ENCODE measurements at regions not wholly inside any gene's neighbourhood (a gene's known extent, or its start where the extent isn't known, plus 50 kb on each side); places are given as distances from the start of the nearest gene placed in this dataset.

DNA sequence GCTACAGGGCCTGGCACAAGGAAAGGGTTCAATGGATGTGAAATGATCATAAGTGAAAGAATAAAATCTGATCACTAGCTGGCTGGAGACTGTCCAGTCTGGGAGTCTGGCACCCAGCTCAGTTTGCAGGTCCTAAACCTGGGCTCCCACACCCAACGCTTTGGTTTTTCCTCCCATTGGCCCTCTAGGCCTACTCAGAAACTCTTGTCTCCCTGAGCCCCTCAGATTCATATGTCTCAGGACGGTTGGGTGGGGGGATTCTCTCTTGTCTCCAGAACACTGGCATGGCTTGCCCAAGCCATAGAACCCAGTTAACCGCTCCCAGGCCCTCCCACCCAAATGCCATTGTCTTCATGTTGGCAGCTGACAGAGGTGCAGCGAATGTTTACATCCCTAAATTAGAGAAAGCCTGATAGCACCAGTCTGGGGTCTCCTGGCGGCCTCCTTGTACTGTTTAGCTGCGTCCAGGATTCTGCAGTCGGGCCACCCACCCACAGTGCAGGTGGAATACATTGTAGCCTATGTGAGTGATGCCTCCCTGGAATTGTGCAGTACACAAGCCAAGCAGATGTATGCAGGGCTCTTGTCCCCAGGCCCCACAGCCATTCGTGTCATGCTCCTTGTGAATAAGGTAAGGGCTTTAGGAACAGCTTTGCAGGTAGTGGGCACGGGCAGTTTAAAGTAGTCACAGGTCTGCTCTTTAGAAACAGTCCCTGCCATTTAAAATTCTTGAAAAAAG lies 266.3 kb downstream of the XXYLT1 start:
- Histone ChIP-seq H3K36me3 (no peaks in the 10 kb centered on the region), H3K9ac (no peak overlapping the region), H3F3A (ENCODE audit: low read depth) (no peaks in the 10 kb centered on the region), H2AFZ (replicated peaks) (no peak overlapping the region), H3K27ac (no peak overlapping the region), H3K4me2 (no peak overlapping the region), H4K20me1 (ENCODE audit: low read depth) (no peaks in the 10 kb centered on the region), H3K4me1 (no peaks in the 10 kb centered on the region), H3K79me2 (ENCODE audit: low read depth) (no peaks in the 10 kb centered on the region), H3K4me3 (no peak overlapping the region), H3K27me3 (no peaks in the 10 kb centered on the region), H3K9me3 (ENCODE audit: low read depth) (no peaks in the 10 kb centered on the region)
- Mint-ChIP-seq H3K36me3 (no peaks in the 10 kb centered on the region), H3K27ac (no peak overlapping the region), H3K27me3 (ENCODE audit: insufficient read depth, low read depth) (peaks cover 9% of the 10 kb centered on the region), H3K9me3 (peaks cover 17% of the 10 kb centered on the region), H3K4me3 (no peak overlapping the region), H3K4me1 (peaks cover 30% of the 10 kb centered on the region)
- no peak for DNase-seq (ENCODE audit: low spot score)
- no peak for TF ChIP-seq EZH2phosphoT487 (IDR thresholded peaks at IDR 0.05)
- no peak for TF ChIP-seq CTCF (IDR thresholded peaks at IDR 0.05)
- TF ChIP-seq EZH2 (IDR thresholded peaks at IDR 0.05), result no peak

DNA sequence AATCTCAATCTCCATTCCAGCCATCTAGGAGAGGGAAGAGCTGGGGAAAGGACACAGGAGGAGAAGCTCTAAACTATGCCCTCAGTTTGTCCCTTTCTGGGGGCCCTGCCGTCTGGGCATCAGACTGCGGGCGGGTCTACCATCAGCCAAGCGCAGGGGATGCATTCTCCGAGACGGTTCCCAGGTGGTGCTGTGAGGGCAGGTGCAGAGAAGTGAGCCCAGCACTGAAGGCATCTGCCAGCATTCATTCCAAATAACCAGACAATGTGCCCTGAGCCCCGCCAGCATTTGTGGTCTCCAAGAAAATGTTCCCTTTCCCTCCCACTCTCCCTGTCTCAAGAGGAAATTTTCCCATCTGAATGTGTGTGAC lies 265.7 kb downstream of the XXYLT1 start:
- H3K36me3 Mint-ChIP-seq, result no peaks in the 10 kb centered on the region
- no peak overlapping the region for H3K27ac Mint-ChIP-seq
- Histone ChIP-seq H3K4me2 (no peak overlapping the region), H3F3A (ENCODE audit: low read depth) (no peaks in the 10 kb centered on the region), H3K79me2 (ENCODE audit: low read depth) (no peaks in the 10 kb centered on the region), H3K4me3 (no peak overlapping the region), H3K36me3 (no peaks in the 10 kb centered on the region), H3K9ac (no peak overlapping the region), H2AFZ (replicated peaks) (no peak overlapping the region), H3K4me1 (no peaks in the 10 kb centered on the region), H3K27ac (no peak overlapping the region), H3K27me3 (no peaks in the 10 kb centered on the region), H3K9me3 (ENCODE audit: low read depth) (no peaks in the 10 kb centered on the region), H4K20me1 (ENCODE audit: low read depth) (no peaks in the 10 kb centered on the region)
- DNase-seq (ENCODE audit: low spot score), result no peak
- H3K4me3 Mint-ChIP-seq, result no peak overlapping the region
- peaks cover 30% of the 10 kb centered on the region for H3K4me1 Mint-ChIP-seq
- peaks cover 9% of the 10 kb centered on the region for H3K27me3 Mint-ChIP-seq (ENCODE audit: insufficient read depth, low read depth)
- TF ChIP-seq EZH2phosphoT487 (IDR thresholded peaks at IDR 0.05) (no peak), EZH2 (IDR thresholded peaks at IDR 0.05) (no peak), CTCF (IDR thresholded peaks at IDR 0.05) (no peak)
- peaks cover 23% of the 10 kb centered on the region for H3K9me3 Mint-ChIP-seq

GRCh38 chr3:195005759-195006510 lies 265.0 kb downstream of the XXYLT1 start:
- Histone ChIP-seq H3K27ac (no peak overlapping the region), H3K4me3 (no peak overlapping the region), H3K4me1 (no peaks in the 10 kb centered on the region), H3K27me3 (no peaks in the 10 kb centered on the region), H3K79me2 (ENCODE audit: low read depth) (no peaks in the 10 kb centered on the region), H4K20me1 (ENCODE audit: low read depth) (no peaks in the 10 kb centered on the region), H3K4me2 (no peak overlapping the region), H2AFZ (replicated peaks) (no peak overlapping the region), H3F3A (ENCODE audit: low read depth) (no peaks in the 10 kb centered on the region), H3K9me3 (ENCODE audit: low read depth) (no peaks in the 10 kb centered on the region), H3K9ac (no peak overlapping the region), H3K36me3 (no peaks in the 10 kb centered on the region)
- Mint-ChIP-seq H3K27ac (no peak overlapping the region), H3K4me1 (peaks cover 31% of the 10 kb centered on the region), H3K27me3 (ENCODE audit: insufficient read depth, low read depth) (peaks cover 9% of the 10 kb centered on the region), H3K9me3 (peaks cover 28% of the 10 kb centered on the region), H3K36me3 (no peaks in the 10 kb centered on the region), H3K4me3 (no peak overlapping the region)
- no peak for TF ChIP-seq EZH2phosphoT487 (IDR thresholded peaks at IDR 0.05)
- no peak for TF ChIP-seq EZH2 (IDR thresholded peaks at IDR 0.05)
- no peak for TF ChIP-seq CTCF (IDR thresholded peaks at IDR 0.05)
- DNase-seq (ENCODE audit: low spot score), result no peak
